Suprapubic skin (tissue), 4 donors: ENCODE measurements at regions not wholly inside any gene's neighbourhood (a gene's known extent, or its start where the extent isn't known, plus 50 kb on each side); places are given as distances from the start of the nearest gene placed in this dataset.

ENCODE experiments used
- CTCF ChIP-seq, 2 donors: fragments of 200-600 bp in 1 of 2; fragments of 450-650 bp in 1 of 2; sonication (generic) in 1 of 2; IDR thresholded peaks; one replicate each; pipeline ENCODE4 v1.5.1; 2016 to 2019; ENCODE audit warnings: antibody characterized with exemption in 2 of 2, mild to moderate bottlenecking in 1 of 2, moderate library complexity in 1 of 2
- EP300 ChIP-seq: sonication (generic); formaldehyde crosslinking; IDR thresholded peaks from one replicate; pipeline ENCODE4 v1.6.1; 2017; ENCODE audit warnings: antibody characterized with exemption
- POLR2AphosphoS5 ChIP-seq, 3 donors: sonication (generic); formaldehyde crosslinking; IDR thresholded peaks; one replicate each; pipeline ENCODE4 v1.6.1; 2017; ENCODE audit warnings: antibody characterized with exemption in 3 of 3

GRCh38 chr9:109568568-109569210 is 70.6 kb upstream of the PTPN3 start:
- TF ChIP-seq CTCF (IDR thresholded peaks at IDR 0.05) (no peak), EP300 (no peak), POLR2AphosphoS5 (IDR thresholded peaks at IDR 0.05) (no peak)
